HG02610 (cell line): ENCODE measurements at regions not wholly inside any gene's neighbourhood (a gene's known extent, or its start where the extent isn't known, plus 50 kb on each side); places are given as distances from the start of the nearest gene placed in this dataset.

Experiments used
- ATAC-seq: cut with Tn5 transposase; IDR thresholded peaks from one replicate; pipeline ENCODE4 v1.9.1; 2021; ENCODE audit warnings: mild to moderate bottlenecking, moderate library complexity; ENCODE audit not compliant: unreplicated experiment

GRCh38 chr2:64331849-64332699, 121.9 kb upstream of the LGALSL start:
- no peak for ATAC-seq

GRCh38 chr2:64336171-64336570, 117.8 kb upstream of the LGALSL start:
- no peak for ATAC-seq

- ATAC-seq = no peak
These were observed 116.6 kb upstream of the LGALSL start for GRCh38 chr2:64337314-64337713.

GRCh38 chr2:64338108-64338507, 115.9 kb upstream of the LGALSL start:
- no peak for ATAC-seq

- ATAC-seq = peak; percentile 62
These were observed 115.0 kb upstream of the LGALSL start for GRCh38 chr2:64338910-64339500.

GRCh38 chr2:64341461-64341860, 112.5 kb upstream of the LGALSL start:
- no peak for ATAC-seq

- no peak for ATAC-seq
These were observed 111.5 kb upstream of the LGALSL start for GRCh38 chr2:64342195-64343099.

GRCh38 chr2:64344999-64345576, 108.9 kb upstream of the LGALSL start:
- no peak for ATAC-seq

- no peak for ATAC-seq
These were observed 108.0 kb upstream of the LGALSL start for GRCh38 chr2:64345998-64346397.

GRCh38 chr2:64348386-64349130, 105.4 kb upstream of the LGALSL start:
- no peak for ATAC-seq

GRCh38 chr2:64349131-64349530, 104.8 kb upstream of the LGALSL start:
- no peak for ATAC-seq

GRCh38 chr2:64350996-64351395, 103.0 kb upstream of the LGALSL start:
- ATAC-seq = no peak

GRCh38 chr2:64352292-64352691, 101.7 kb upstream of the LGALSL start:
- no peak for ATAC-seq

GRCh38 chr2:64354857-64355680, 98.9 kb upstream of the LGALSL start:
- no peak for ATAC-seq

GRCh38 chr2:64356906-64357305, 97.1 kb upstream of the LGALSL start:
- ATAC-seq = no peak

- ATAC-seq = no peak
These were observed 94.6 kb upstream of the LGALSL start for GRCh38 chr2:64359171-64359891.

GRCh38 chr2:64359892-64360657, 93.9 kb upstream of the LGALSL start:
- ATAC-seq = peak; percentile 93
